Keratinocyte (primary cell): ENCODE measurements at regions not wholly inside any gene's neighbourhood (a gene's known extent, or its start where the extent isn't known, plus 50 kb on each side); places are given as distances from the start of the nearest gene placed in this dataset.

Source experiments
- DNase-seq: peaks from one replicate; pipeline ENCODE4 v3.0.0-alpha.2; 2011; ENCODE audit warnings: low read depth, missing footprints, low spot score
- FAIRE-seq: peaks from 2 replicates; lab custom pipeline; 2011; peaks lifted over from hg19 to GRCh38; lab: Jason Lieb, UNC
- H2AFZ ChIP-seq: 2 replicates; pipeline ENCODE4 v1.6.0; 2012; ENCODE audit warnings: low read length, control low read depth, inconsistent platforms; ENCODE audit not compliant: control insufficient read depth
- H3K27ac ChIP-seq: 2 replicates; pipeline ENCODE4 v1.5.1; 2011; ENCODE audit warnings: low read length; ENCODE audit not compliant: control insufficient read depth, insufficient read depth
- H3K27me3 ChIP-seq: 3 replicates; pipeline ENCODE4 v1.6.0; 2011; ENCODE audit warnings: low read length; ENCODE audit not compliant: control insufficient read depth, insufficient read depth; ENCODE audit errors: extremely low read depth
- H3K36me3 ChIP-seq, 2 experiments: 2 replicates in 1 of 2; 3 replicates in 1 of 2; pipeline ENCODE4 v1.5.1; 2011; ENCODE audit warnings: low read length in 2 of 2, mild to moderate bottlenecking in 1 of 2; ENCODE audit not compliant: control insufficient read depth in 2 of 2, insufficient read depth in 2 of 2; ENCODE audit errors: extremely low read depth in 1 of 2
- H3K4me1 ChIP-seq: 3 replicates; pipeline ENCODE4 v1.5.1; 2011; ENCODE audit warnings: low read length; ENCODE audit not compliant: control insufficient read depth, insufficient read depth; ENCODE audit errors: extremely low read depth
- H3K4me2 ChIP-seq: 3 replicates; pipeline ENCODE4 v1.6.0; 2011; ENCODE audit warnings: low read depth, low read length; ENCODE audit not compliant: control insufficient read depth, insufficient read depth; ENCODE audit errors: extremely low read depth
- H3K4me3 ChIP-seq, 3 experiments: fragments of 200-600 bp in 1 of 3; sonication (generic) in 1 of 3; 2 replicates in 2 of 3; 3 replicates in 1 of 3; pipeline ENCODE4 v1.5.1; 2011 to 2016; ENCODE audit warnings: low read length in 3 of 3, mild to moderate bottlenecking in 3 of 3, control low read depth in 2 of 3, inconsistent platforms in 1 of 3, low read depth in 1 of 3, mixed read lengths in 1 of 3, mixed run types in 1 of 3, moderate library complexity in 1 of 3; ENCODE audit not compliant: control insufficient read depth in 2 of 3, insufficient read depth in 2 of 3; ENCODE audit errors: extremely low read depth in 1 of 3
- H3K79me2 ChIP-seq: 2 replicates; pipeline ENCODE4 v1.6.0; 2012; ENCODE audit warnings: low read length; ENCODE audit not compliant: control insufficient read depth, insufficient read depth
- H3K9ac ChIP-seq: 3 replicates; pipeline ENCODE4 v1.6.0; 2011; ENCODE audit warnings: low read length; ENCODE audit not compliant: control insufficient read depth, insufficient read depth; ENCODE audit errors: extremely low read depth
- H3K9me1 ChIP-seq: 3 replicates; pipeline ENCODE4 v1.6.0; 2011; ENCODE audit warnings: low read length; ENCODE audit not compliant: control insufficient read depth, insufficient read depth; ENCODE audit errors: extremely low read depth
- H3K9me3 ChIP-seq: 2 replicates; pipeline ENCODE4 v1.5.1; 2012; ENCODE audit warnings: low read depth, low read length; ENCODE audit not compliant: control insufficient read depth
- H4K20me1 ChIP-seq: 3 replicates; pipeline ENCODE4 v1.6.0; 2011; ENCODE audit warnings: low read length; ENCODE audit not compliant: control insufficient read depth, insufficient read depth; ENCODE audit errors: extremely low read depth
- CTCF ChIP-seq, 3 experiments: IDR thresholded peaks in 1 of 3; conservative IDR thresholded peaks in 1 of 3; optimal IDR thresholded peaks in 1 of 3; 2 replicates in 2 of 3; 3 replicates in 1 of 3; pipeline versions ENCODE3 to v1.5.1; 2011; ENCODE audit warnings: low read length in 3 of 3, mild to moderate bottlenecking in 3 of 3, moderate library complexity in 2 of 3, control low read depth in 1 of 3, inconsistent platforms in 1 of 3; ENCODE audit not compliant: insufficient read depth in 2 of 3; ENCODE audit errors: extremely low read depth in 1 of 3
- EZH2 ChIP-seq: IDR thresholded peaks from one replicate; pipeline ENCODE4 v1.6.1; 2012; ENCODE audit warnings: inconsistent platforms, mild to moderate bottlenecking, low read length, moderate library complexity
- dilution Hi-C: fragments of 300-500 bp; cut with MboI; formaldehyde crosslinking; loops from one replicate; pipeline ENCODE4 v1.7.0; 2020; ENCODE audit warnings: low sequenced_read_pairs; ENCODE audit not compliant: extremely low pct_ligation_motif_present

- no peak for DNase-seq
- no peak overlapping the region for H3K9ac ChIP-seq
- no peaks in the 10 kb centered on the region for H3K4me1 ChIP-seq
- FAIRE-seq, result no peak
- TF ChIP-seq EZH2 (no peak), CTCF (optimal IDR thresholded peaks at IDR 0.05 in 1 of 3, IDR thresholded peaks at IDR 0.05 in 1 of 3, conservative IDR thresholded peaks at IDR 0.05 in 1 of 3; ENCODE audit: extremely low read depth in 1 of 3, insufficient read depth in 2 of 3, low read length in 3 of 3) (no peak)
- H3K36me3 ChIP-seq, result no peaks in the 10 kb centered on the region
- no peak overlapping the region for H2AFZ ChIP-seq
- H3K79me2 ChIP-seq, result no peaks in the 10 kb centered on the region
- H3K27ac ChIP-seq, result no peak overlapping the region
- no peaks in the 10 kb centered on the region for H4K20me1 ChIP-seq
- dilution Hi-C loops, result no loop called here
- H3K9me3 ChIP-seq, result no peaks in the 10 kb centered on the region
- no peaks in the 10 kb centered on the region for H3K9me1 ChIP-seq
- no peaks in the 10 kb centered on the region for H3K27me3 ChIP-seq
- no peak overlapping the region for H3K4me2 ChIP-seq
- no peak overlapping the region for H3K4me3 ChIP-seq
Measured at GRCh38 chr3:106842151-106842550, 535.1 kb upstream of the CCDC54 start.

GRCh38 chr3:106844638-106845037 lies 532.6 kb upstream of the CCDC54 start:
- Histone ChIP-seq H3K79me2 (no peaks in the 10 kb centered on the region), H3K9me3 (no peaks in the 10 kb centered on the region), H3K27me3 (no peaks in the 10 kb centered on the region), H3K4me2 (no peak overlapping the region), H3K9me1 (no peaks in the 10 kb centered on the region), H2AFZ (no peak overlapping the region), H3K9ac (no peak overlapping the region), H3K4me3 (no peak overlapping the region), H3K4me1 (no peaks in the 10 kb centered on the region), H4K20me1 (no peaks in the 10 kb centered on the region), H3K36me3 (no peaks in the 10 kb centered on the region), H3K27ac (no peak overlapping the region)
- TF ChIP-seq CTCF (optimal IDR thresholded peaks at IDR 0.05 in 1 of 3, IDR thresholded peaks at IDR 0.05 in 1 of 3, conservative IDR thresholded peaks at IDR 0.05 in 1 of 3; ENCODE audit: extremely low read depth in 1 of 3, insufficient read depth in 2 of 3, low read length in 3 of 3), result no peak
- no peak for TF ChIP-seq EZH2
- dilution Hi-C loops, result no loop called here
- DNase-seq (no peak), FAIRE-seq (no peak)
